ENCODE measurements at regions not wholly inside any gene's neighbourhood (a gene's known extent, or its start where the extent isn't known, plus 50 kb on each side); places are given as distances from the start of the nearest gene placed in this dataset.
A peak's percentile ranks its signal among the peaks of the same experiment; 100 is the strongest.

- TF ChIP-seq ZBTB46 (CRISPR knock-in tag; IDR thresholded peaks at IDR 0.05; ENCODE audit: borderline replicate concordance) = peak; percentile 39; the same call in 1 of the 2 replicates
- peak; percentile 27; the same call in 1 of the 2 replicates for TF ChIP-seq ZNF768 (CRISPR knock-in tag; IDR thresholded peaks at IDR 0.05)
- no peak for TF ChIP-seq ZNF335 (CRISPR knock-in tag; IDR thresholded peaks at IDR 0.05)
- no peak for TF ChIP-seq NFE2L2 (IDR thresholded peaks at IDR 0.05; ENCODE audit: low read length)
- no peak for TF ChIP-seq NBN (conservative IDR thresholded peaks at IDR 0.05)
- TF ChIP-seq NR3C1 (CRISPR knock-in tag; IDR thresholded peaks at IDR 0.05) = no peak
- peak; percentile 85 for TF ChIP-seq AHDC1 (CRISPR knock-in tag; IDR thresholded peaks at IDR 0.05; ENCODE audit: borderline replicate concordance)
- no peak for TF ChIP-seq FOXA1 (IDR thresholded peaks at IDR 0.05)
- TF ChIP-seq FOXA1 (CRISPR knock-in tag; IDR thresholded peaks at IDR 0.05) = peak; percentile 74
- no peak for TF ChIP-seq ZNF232 (CRISPR knock-in tag; IDR thresholded peaks at IDR 0.05; ENCODE audit: borderline replicate concordance)
- TF ChIP-seq ELF1 (CRISPR knock-in tag; IDR thresholded peaks at IDR 0.05) = no peak
- TF ChIP-seq ZNF468 (CRISPR knock-in tag; IDR thresholded peaks at IDR 0.05) = no peak
- TF ChIP-seq ZNF207 (IDR thresholded peaks at IDR 0.05; ENCODE audit: borderline replicate concordance) = no peak
- peak; percentile 92 for TF ChIP-seq HDAC1 (CRISPR knock-in tag; IDR thresholded peaks at IDR 0.05)
- no peak for TF ChIP-seq ZNF143 (CRISPR knock-in tag; IDR thresholded peaks at IDR 0.05)
- TF ChIP-seq ZNF703 (CRISPR knock-in tag; IDR thresholded peaks at IDR 0.05; ENCODE audit: borderline replicate concordance) = no peak
- TF ChIP-seq, protein P1, sequence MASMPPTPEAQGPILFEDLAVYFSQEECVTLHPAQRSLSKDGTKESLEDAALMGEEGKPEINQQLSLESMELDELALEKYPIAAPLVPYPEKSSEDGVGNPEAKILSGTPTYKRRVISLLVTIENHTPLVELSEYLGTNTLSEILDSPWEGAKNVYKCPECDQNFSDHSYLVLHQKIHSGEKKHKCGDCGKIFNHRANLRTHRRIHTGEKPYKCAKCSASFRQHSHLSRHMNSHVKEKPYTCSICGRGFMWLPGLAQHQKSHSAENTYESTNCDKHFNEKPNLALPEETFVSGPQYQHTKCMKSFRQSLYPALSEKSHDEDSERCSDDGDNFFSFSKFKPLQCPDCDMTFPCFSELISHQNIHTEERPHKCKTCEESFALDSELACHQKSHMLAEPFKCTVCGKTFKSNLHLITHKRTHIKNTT (CRISPR knock-in tag; IDR thresholded peaks at IDR 0.05) = no peak
- 0 out of 2 replicates have a peak, but pooled peaks have one; percentile 58 for TF ChIP-seq ZNF580 (CRISPR knock-in tag; IDR thresholded peaks at IDR 0.05; ENCODE audit: borderline replicate concordance, low read depth)
Measured at GRCh38 chr2:38496927-38497669, 105.6 kb downstream of the HNRNPLL start (continued).
